ENCODE measurements at regions not wholly inside any gene's neighbourhood (a gene's known extent, or its start where the extent isn't known, plus 50 kb on each side); places are given as distances from the start of the nearest gene placed in this dataset.

DNA sequence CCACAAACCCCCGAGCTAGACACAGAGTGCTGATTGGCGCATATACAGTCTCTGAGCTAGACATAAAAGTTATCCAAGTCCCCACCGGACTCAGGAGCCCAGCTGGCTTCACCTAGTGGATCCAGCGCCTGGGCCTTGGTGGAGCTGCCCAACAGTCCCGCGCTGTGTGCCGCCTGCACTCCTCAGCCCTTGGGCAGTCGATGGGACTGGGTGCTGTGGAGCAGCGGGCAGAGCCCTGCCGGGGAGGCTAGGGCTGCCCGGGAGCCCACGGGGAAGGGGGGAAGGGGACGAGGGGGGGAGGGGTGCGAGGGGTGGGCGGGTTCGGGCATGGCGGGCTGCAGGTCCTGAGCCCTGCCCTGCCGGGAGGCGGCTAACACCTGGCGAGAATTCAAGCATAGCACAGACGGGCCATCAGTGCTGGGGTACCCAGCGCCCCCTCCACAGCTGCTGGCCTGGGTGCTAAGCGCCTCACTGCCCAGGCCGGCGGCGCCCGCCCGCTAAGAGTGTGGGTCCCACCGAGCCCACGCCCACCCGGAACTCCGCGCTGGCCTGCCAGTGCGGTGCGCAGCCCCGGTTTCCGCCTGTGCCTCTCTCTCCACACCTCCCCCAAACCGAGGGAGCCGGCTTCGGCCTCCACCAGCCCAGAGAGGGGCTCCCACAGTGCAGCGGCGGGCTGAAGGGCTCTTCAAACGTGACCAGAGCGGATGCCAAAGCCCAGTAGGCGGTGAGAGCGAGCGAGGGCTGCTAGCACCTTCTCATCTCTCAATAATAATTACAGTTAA is 391.2 kb upstream of the NUDT12 start:
- Mint-ChIP-seq H3K4me1 (ENCODE audit: insufficient read depth, unreplicated experiment) (no peaks in the 10 kb centered on the region), H3K27me3 (ENCODE audit: insufficient read depth, unreplicated experiment) (no peaks in the 10 kb centered on the region), H3K36me3 (ENCODE audit: insufficient read depth, unreplicated experiment) (no peaks in the 10 kb centered on the region), H3K27ac (ENCODE audit: low read depth, unreplicated experiment) (no peak overlapping the region), H3K4me3 (ENCODE audit: unreplicated experiment) (no peak overlapping the region), H3K9me3 (ENCODE audit: unreplicated experiment) (peaks cover 5% of the 10 kb centered on the region)
- TF ChIP-seq, protein P1, sequence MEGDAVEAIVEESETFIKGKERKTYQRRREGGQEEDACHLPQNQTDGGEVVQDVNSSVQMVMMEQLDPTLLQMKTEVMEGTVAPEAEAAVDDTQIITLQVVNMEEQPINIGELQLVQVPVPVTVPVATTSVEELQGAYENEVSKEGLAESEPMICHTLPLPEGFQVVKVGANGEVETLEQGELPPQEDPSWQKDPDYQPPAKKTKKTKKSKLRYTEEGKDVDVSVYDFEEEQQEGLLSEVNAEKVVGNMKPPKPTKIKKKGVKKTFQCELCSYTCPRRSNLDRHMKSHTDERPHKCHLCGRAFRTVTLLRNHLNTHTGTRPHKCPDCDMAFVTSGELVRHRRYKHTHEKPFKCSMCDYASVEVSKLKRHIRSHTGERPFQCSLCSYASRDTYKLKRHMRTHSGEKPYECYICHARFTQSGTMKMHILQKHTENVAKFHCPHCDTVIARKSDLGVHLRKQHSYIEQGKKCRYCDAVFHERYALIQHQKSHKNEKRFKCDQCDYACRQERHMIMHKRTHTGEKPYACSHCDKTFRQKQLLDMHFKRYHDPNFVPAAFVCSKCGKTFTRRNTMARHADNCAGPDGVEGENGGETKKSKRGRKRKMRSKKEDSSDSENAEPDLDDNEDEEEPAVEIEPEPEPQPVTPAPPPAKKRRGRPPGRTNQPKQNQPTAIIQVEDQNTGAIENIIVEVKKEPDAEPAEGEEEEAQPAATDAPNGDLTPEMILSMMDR (IDR thresholded peaks at IDR 0.05; ENCODE audit: unreplicated experiment) = no peak
- intact Hi-C loops (cut with micrococcal nuclease) = no loop called here
- no TSS peak for BruUV-seq (replicated peaks)
- no peak for DNase-seq (ENCODE audit: unreplicated experiment)
- POLR2A ChIA-PET = no interaction called here
- CTCF ChIA-PET = interaction anchor here (0.6 to 1.1 kb wide), 3 partner anchors 19 to 367 kb away, joined by 3 read pairs; no protein-coding TSS in a partner anchor

DNA sequence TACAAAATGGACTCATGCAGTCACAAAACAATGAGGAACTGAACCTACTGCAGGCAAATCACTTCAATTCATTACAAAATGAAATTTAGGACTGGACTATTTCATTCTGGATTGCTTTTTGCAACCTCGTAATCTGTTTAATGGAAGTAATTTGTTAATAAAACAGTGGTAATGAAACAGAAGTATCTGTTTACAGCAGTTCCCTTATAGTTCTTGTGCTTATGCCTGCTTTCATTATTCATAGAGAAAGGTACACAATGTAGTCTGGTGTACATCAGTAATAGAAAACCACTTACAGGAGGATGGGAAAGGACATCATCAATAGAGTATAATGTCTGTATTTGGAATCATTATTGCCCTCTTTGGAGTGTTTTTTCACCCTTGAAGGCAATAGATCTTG is 389.2 kb upstream of the NUDT12 start:
- BruUV-seq (replicated peaks) = no TSS peak
- H3K4me3 Mint-ChIP-seq (ENCODE audit: unreplicated experiment) = no peak overlapping the region
- H3K27ac Mint-ChIP-seq (ENCODE audit: low read depth, unreplicated experiment) = no peak overlapping the region
- no peaks in the 10 kb centered on the region for H3K27me3 Mint-ChIP-seq (ENCODE audit: insufficient read depth, unreplicated experiment)
- no peaks in the 10 kb centered on the region for H3K9me3 Mint-ChIP-seq (ENCODE audit: unreplicated experiment)
- H3K36me3 Mint-ChIP-seq (ENCODE audit: insufficient read depth, unreplicated experiment) = no peaks in the 10 kb centered on the region
- intact Hi-C loops (cut with micrococcal nuclease) = no loop called here
- TF ChIP-seq, protein P1 (IDR thresholded peaks at IDR 0.05; ENCODE audit: unreplicated experiment) = no peak
- ChIA-PET POLR2A (no interaction called here), CTCF (interaction anchor here (0.7 kb wide), 1 partner anchor 401 kb away, joined by 4 read pairs; no protein-coding TSS in a partner anchor)
- DNase-seq (ENCODE audit: unreplicated experiment) = no peak
- no peaks in the 10 kb centered on the region for H3K4me1 Mint-ChIP-seq (ENCODE audit: insufficient read depth, unreplicated experiment)

DNA sequence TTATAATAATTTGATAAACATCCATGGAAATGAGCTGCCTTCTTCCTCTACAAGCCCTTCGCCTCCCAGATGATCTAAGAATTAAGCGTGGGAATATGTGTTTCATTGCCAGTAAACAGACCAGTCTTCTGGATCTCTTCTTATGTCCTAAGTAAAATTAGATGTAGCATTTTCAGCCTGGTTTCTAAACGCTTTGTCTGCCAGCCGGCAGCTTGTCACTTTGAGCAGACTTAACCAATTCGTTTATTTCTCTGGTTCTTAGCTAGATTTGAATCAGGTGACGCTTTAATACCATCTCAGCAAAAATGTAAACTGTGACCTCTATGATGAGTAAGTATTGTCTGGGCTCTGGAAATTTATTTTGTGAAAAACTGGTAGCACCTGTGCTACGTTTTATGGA is 380.6 kb upstream of the NUDT12 start:
- POLR2A ChIA-PET = no interaction called here

DNA sequence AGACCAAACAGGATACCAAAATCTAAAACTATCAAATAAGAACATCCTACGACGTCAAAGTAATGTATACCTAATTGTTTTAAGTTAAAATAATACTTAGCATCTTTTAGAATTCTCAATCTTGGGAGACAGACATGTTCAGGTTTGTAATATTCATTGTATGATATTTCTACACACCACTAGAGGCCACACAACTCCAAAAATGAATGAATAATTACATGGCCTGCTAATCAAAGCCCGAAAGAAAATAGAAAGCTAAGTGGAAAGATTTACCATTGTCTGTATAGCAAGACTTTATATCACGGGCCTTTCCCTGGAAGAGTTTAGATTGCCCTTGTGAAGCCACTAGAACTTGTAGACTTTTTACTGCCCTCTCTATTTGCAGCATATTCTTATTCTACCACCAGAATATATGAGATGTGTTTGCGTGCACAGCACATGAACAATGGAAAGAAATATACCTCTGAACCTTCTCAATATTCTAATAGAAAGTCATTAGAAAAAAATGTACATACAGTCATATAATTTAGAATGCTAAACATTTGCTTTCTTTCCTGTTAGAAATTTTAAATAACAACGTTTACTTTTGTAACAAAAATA is 380.1 kb upstream of the NUDT12 start:
- H3K27me3 Mint-ChIP-seq (ENCODE audit: insufficient read depth, unreplicated experiment) = no peaks in the 10 kb centered on the region
- TF ChIP-seq, protein P1 (IDR thresholded peaks at IDR 0.05; ENCODE audit: unreplicated experiment) = no peak
- POLR2A ChIA-PET = no interaction called here
- H3K9me3 Mint-ChIP-seq (ENCODE audit: unreplicated experiment) = no peaks in the 10 kb centered on the region
- intact Hi-C loops (cut with micrococcal nuclease) = loop anchor here (1.0 kb wide), 1 partner anchor 471 kb away; no protein-coding TSS in a partner anchor
- H3K27ac Mint-ChIP-seq (ENCODE audit: low read depth, unreplicated experiment) = no peak overlapping the region
- peak; percentile 1 for DNase-seq (ENCODE audit: unreplicated experiment)
- no peaks in the 10 kb centered on the region for H3K36me3 Mint-ChIP-seq (ENCODE audit: insufficient read depth, unreplicated experiment)
- CTCF ChIA-PET = interaction anchor here (0.5 to 1.9 kb wide), 7 partner anchors 9 to 789 kb away, joined by 3 to 10 read pairs (median 3); no protein-coding TSS in a partner anchor
- BruUV-seq (replicated peaks) = no TSS peak
- no peak overlapping the region for H3K4me3 Mint-ChIP-seq (ENCODE audit: unreplicated experiment)
- no peaks in the 10 kb centered on the region for H3K4me1 Mint-ChIP-seq (ENCODE audit: insufficient read depth, unreplicated experiment)

More for the DNA sequence above, 380.6 kb upstream of the NUDT12 start:
- no peak overlapping the region for H3K4me3 Mint-ChIP-seq (ENCODE audit: unreplicated experiment)
- DNase-seq (ENCODE audit: unreplicated experiment) = no peak
- no peaks in the 10 kb centered on the region for H3K27me3 Mint-ChIP-seq (ENCODE audit: insufficient read depth, unreplicated experiment)
- no peaks in the 10 kb centered on the region for H3K4me1 Mint-ChIP-seq (ENCODE audit: insufficient read depth, unreplicated experiment)
- CTCF ChIA-PET = interaction anchor here (0.6 to 1.9 kb wide), 6 partner anchors 10 to 788 kb away, joined by 3 to 10 read pairs (median 3); no protein-coding TSS in a partner anchor
- TF ChIP-seq, protein P1 (IDR thresholded peaks at IDR 0.05; ENCODE audit: unreplicated experiment) = no peak
- no TSS peak for BruUV-seq (replicated peaks)
- no peaks in the 10 kb centered on the region for H3K36me3 Mint-ChIP-seq (ENCODE audit: insufficient read depth, unreplicated experiment)
- intact Hi-C loops (cut with micrococcal nuclease) = no loop called here
- H3K27ac Mint-ChIP-seq (ENCODE audit: low read depth, unreplicated experiment) = no peak overlapping the region
- H3K9me3 Mint-ChIP-seq (ENCODE audit: unreplicated experiment) = no peaks in the 10 kb centered on the region

Data from MCF 10A (cell line).